ENCODE measurements at regions not wholly inside any gene's neighbourhood (a gene's known extent, or its start where the extent isn't known, plus 50 kb on each side); places are given as distances from the start of the nearest gene placed in this dataset.

GRCh38 chr10:31090894-31091607 is 59.4 kb upstream of the ZNF438 start:
- no peak overlapping the region for H3K4me3 ChIP-seq
- no peak for DNase-seq
- WGBS, 3 donors: 70 to 73% (median 70%) methylated on average over 4 of the region's 4 CpGs
- no peaks in the 10 kb centered on the region for H3K36me3 ChIP-seq
- no peak for TF ChIP-seq POLR2A (IDR thresholded peaks at IDR 0.05)
- no peak for TF ChIP-seq EP300 (IDR thresholded peaks at IDR 0.05)
- TF ChIP-seq CTCF (IDR thresholded peaks at IDR 0.05): no peak
- no peak overlapping the region for H3K27ac ChIP-seq
- intact Hi-C loops (cut with DNase I): no loop called here
- H3K9me3 ChIP-seq: no peaks in the 10 kb centered on the region
- H3K4me1 ChIP-seq (ENCODE audit: insufficient read depth): no peaks in the 10 kb centered on the region
- H3K27me3 ChIP-seq: no peaks in the 10 kb centered on the region

- H3K36me3 ChIP-seq: no peaks in the 10 kb centered on the region
- TF ChIP-seq POLR2A (IDR thresholded peaks at IDR 0.05): no peak
- no peak for TF ChIP-seq EP300 (IDR thresholded peaks at IDR 0.05)
- TF ChIP-seq CTCF (IDR thresholded peaks at IDR 0.05): no peak
- H3K27ac ChIP-seq: no peak overlapping the region
- no peak overlapping the region for H3K4me3 ChIP-seq
- H3K27me3 ChIP-seq: no peaks in the 10 kb centered on the region
- no peak for DNase-seq
- no peaks in the 10 kb centered on the region for H3K9me3 ChIP-seq
- intact Hi-C loops (cut with DNase I): no loop called here
- 66 to 76% (median 75%) methylated on average over 11 of the region's 11 CpGs for WGBS, 3 donors
- peaks cover 5% of the 10 kb centered on the region for H3K4me1 ChIP-seq (ENCODE audit: insufficient read depth)
Measured at GRCh38 chr10:31095677-31096560, 64.3 kb upstream of the ZNF438 start.

GRCh38 chr10:31098046-31098445 is 66.4 kb upstream of the ZNF438 start:
- H3K4me3 ChIP-seq: no peak overlapping the region
- H3K27ac ChIP-seq: no peak overlapping the region
- intact Hi-C loops (cut with DNase I): no loop called here
- DNase-seq: no peak
- peaks cover 5% of the 10 kb centered on the region for H3K4me1 ChIP-seq (ENCODE audit: insufficient read depth)
- H3K36me3 ChIP-seq: no peaks in the 10 kb centered on the region
- WGBS, 3 donors: 4 to 13% (median 5%) methylated on average over 2 of the region's 2 CpGs
- TF ChIP-seq EP300 (IDR thresholded peaks at IDR 0.05) (no peak), POLR2A (IDR thresholded peaks at IDR 0.05) (no peak), CTCF (IDR thresholded peaks at IDR 0.05) (no peak)
- H3K9me3 ChIP-seq: no peaks in the 10 kb centered on the region
- no peaks in the 10 kb centered on the region for H3K27me3 ChIP-seq

GRCh38 chr10:31099094-31099493 is 67.4 kb upstream of the ZNF438 start:
- peak in 1 of 5 donors; percentile 30 for DNase-seq
- no peak overlapping the region for H3K27ac ChIP-seq
- TF ChIP-seq CTCF (IDR thresholded peaks at IDR 0.05) (no peak), EP300 (IDR thresholded peaks at IDR 0.05) (no peak), POLR2A (IDR thresholded peaks at IDR 0.05) (no peak)
- H3K4me3 ChIP-seq: no peak overlapping the region
- H3K36me3 ChIP-seq: no peaks in the 10 kb centered on the region
- intact Hi-C loops (cut with DNase I): no loop called here
- H3K27me3 ChIP-seq: no peaks in the 10 kb centered on the region
- peaks cover 5% of the 10 kb centered on the region for H3K4me1 ChIP-seq (ENCODE audit: insufficient read depth)
- 11 to 51% (median 18%) methylated on average over 10 of the region's 10 CpGs for WGBS, 3 donors
- H3K9me3 ChIP-seq: no peaks in the 10 kb centered on the region

All from ovary (tissue), 7 donors.